Activated T-helper 1 cell treated with anti-CD3 and anti-CD28 coated beads, Interleukin-12 subunit alpha, Interleukin-12 subunit beta, Interleukin-2, Interleukin-4 antibody, amounts not matched to agents 30 ng/mL and 10 ng/mL and 1 ng/mL, durations not matched to agents 14 hours and 24 hours and 36 hours (primary cell): ENCODE measurements at regions not wholly inside any gene's neighbourhood (a gene's known extent, or its start where the extent isn't known, plus 50 kb on each side); places are given as distances from the start of the nearest gene placed in this dataset.

Experiments used
- DNase-seq: peaks from one replicate; pipeline ENCODE4 v3.0.0; 2021; ENCODE audit warnings: low spot score
- H3K27ac Mint-ChIP-seq: one replicate; pipeline ENCODE4 v1.8.0; 2021; ENCODE audit warnings: mild to moderate bottlenecking, mixed read lengths
- H3K27me3 Mint-ChIP-seq: one replicate; pipeline ENCODE4 v1.8.0; 2022; ENCODE audit warnings: mild to moderate bottlenecking, moderate library complexity, mixed read lengths; ENCODE audit not compliant: insufficient read depth
- H3K36me3 Mint-ChIP-seq: one replicate; pipeline ENCODE4 v1.8.0; 2021; ENCODE audit warnings: low read depth, mixed read lengths
- H3K4me1 Mint-ChIP-seq: one replicate; pipeline ENCODE4 v1.8.0; 2021; ENCODE audit warnings: low read depth, mixed read lengths
- H3K4me3 Mint-ChIP-seq: one replicate; pipeline ENCODE4 v1.8.0; 2021; ENCODE audit warnings: mild to moderate bottlenecking, moderate library complexity, mixed read lengths
- H3K9me3 Mint-ChIP-seq: one replicate; pipeline ENCODE4 v1.8.0; 2021; ENCODE audit warnings: mixed read lengths
- intact Hi-C: fragments of 100-400 bp; cut with micrococcal nuclease; formaldehyde crosslinking; loops from one replicate; pipeline ENCODE4 v1.15.1; 2024

DNA sequence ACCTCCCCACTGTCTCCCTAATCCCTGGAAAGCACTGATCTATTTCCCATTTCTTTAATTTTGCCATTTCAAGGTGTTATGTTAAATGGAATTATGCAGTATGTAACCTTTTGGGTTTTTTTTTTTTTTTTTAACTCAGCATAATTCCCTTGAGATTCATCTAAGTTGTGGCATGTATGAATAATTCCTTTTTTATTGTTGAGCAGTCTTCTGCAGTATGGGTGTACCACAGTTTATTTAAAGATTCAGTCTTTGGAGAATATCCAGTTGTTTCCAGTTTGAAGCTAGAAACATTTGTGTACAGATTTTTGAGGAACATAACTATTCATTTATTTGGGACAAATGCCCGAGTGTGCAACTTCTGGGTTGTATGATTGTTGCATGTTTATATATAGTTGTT, 162.2 kb upstream of the FAM78B start:
- Mint-ChIP-seq H3K36me3 (no peaks in the 10 kb centered on the region), H3K4me3 (no peak overlapping the region), H3K9me3 (no peaks in the 10 kb centered on the region), H3K27ac (no peak overlapping the region), H3K27me3 (no peaks in the 10 kb centered on the region), H3K4me1 (no peaks in the 10 kb centered on the region)
- intact Hi-C loops: no loop called here
- DNase-seq: no peak

DNA sequence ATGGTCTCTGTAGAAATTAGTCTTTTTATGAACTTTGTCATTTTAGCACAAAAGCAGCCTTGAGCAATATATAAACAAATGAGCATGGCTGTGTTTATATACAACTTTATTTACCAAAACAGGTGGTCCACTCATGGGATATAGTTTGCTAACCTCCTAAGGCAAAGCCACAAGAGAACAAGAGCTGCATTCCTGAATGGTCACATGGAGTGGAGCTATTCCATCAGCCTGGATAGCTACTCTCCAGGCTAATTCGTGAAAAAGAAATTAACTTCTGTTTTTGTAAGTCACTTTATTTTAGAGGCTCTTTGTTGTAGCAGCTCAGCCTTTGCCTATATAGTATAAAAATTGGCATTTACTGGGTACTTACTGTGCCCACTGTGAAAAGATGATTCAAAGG, 163.3 kb upstream of the FAM78B start:
- no peak overlapping the region for H3K4me3 Mint-ChIP-seq
- H3K4me1 Mint-ChIP-seq: no peaks in the 10 kb centered on the region
- H3K27ac Mint-ChIP-seq: no peak overlapping the region
- DNase-seq: no peak
- no peaks in the 10 kb centered on the region for H3K36me3 Mint-ChIP-seq
- H3K9me3 Mint-ChIP-seq: no peaks in the 10 kb centered on the region
- peaks cover 2% of the 10 kb centered on the region for H3K27me3 Mint-ChIP-seq
- intact Hi-C loops: no loop called here

DNA sequence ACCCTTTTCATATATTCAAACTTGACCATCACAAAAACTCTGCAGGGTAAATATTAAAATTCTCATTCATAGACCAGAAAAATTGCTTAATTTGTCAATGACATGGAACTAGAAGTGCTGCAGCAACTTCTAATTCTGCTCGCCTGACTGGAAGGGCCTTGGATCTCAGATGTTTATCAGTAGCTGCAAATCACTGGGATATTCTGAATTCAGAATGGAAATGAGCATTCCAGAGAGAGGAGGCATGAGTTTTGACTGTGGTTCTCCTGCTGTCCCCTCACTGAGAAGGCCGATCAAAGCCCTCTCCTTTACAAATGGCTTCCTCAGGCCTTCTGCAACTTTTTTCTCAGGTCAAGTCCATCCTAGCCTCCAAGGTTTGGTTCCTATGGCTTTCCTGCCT, 171.3 kb upstream of the FAM78B start:
- intact Hi-C loops: no loop called here
- H3K27me3 Mint-ChIP-seq: peaks cover 2% of the 10 kb centered on the region
- H3K9me3 Mint-ChIP-seq: no peaks in the 10 kb centered on the region
- H3K4me3 Mint-ChIP-seq: no peak overlapping the region
- no peaks in the 10 kb centered on the region for H3K4me1 Mint-ChIP-seq
- no peaks in the 10 kb centered on the region for H3K36me3 Mint-ChIP-seq
- no peak for DNase-seq
- H3K27ac Mint-ChIP-seq: no peak overlapping the region

DNA sequence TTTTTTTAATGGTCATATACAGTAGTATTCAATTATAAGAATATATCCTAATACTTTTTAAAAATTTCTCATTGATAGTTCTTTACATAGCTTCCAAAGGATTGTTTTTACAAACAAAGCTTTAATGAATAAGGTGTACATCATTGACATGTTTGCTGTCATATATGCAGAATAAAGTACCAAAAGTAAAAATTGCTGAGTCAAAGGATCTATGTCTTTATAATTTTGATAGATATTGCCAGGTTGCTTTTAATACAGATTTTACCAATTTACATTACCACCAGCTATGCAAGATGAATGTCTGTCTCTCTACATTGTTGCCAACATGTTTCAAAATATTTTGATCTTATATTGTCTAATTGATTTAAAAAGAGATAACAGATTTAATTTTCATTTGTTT, 173.9 kb upstream of the FAM78B start:
- H3K4me3 Mint-ChIP-seq: no peak overlapping the region
- H3K27me3 Mint-ChIP-seq: no peaks in the 10 kb centered on the region
- no peaks in the 10 kb centered on the region for H3K4me1 Mint-ChIP-seq
- intact Hi-C loops: no loop called here
- no peaks in the 10 kb centered on the region for H3K36me3 Mint-ChIP-seq
- H3K9me3 Mint-ChIP-seq: no peaks in the 10 kb centered on the region
- DNase-seq: no peak
- H3K27ac Mint-ChIP-seq: no peak overlapping the region

GRCh38 chr1:166343276-166343675, 176.5 kb upstream of the FAM78B start:
- H3K27ac Mint-ChIP-seq: no peak overlapping the region
- H3K36me3 Mint-ChIP-seq: no peaks in the 10 kb centered on the region
- H3K4me1 Mint-ChIP-seq: no peaks in the 10 kb centered on the region
- peaks cover 5% of the 10 kb centered on the region for H3K9me3 Mint-ChIP-seq
- peaks cover 1% of the 10 kb centered on the region for H3K27me3 Mint-ChIP-seq
- H3K4me3 Mint-ChIP-seq: no peak overlapping the region
- intact Hi-C loops: no loop called here
- DNase-seq: no peak

DNA sequence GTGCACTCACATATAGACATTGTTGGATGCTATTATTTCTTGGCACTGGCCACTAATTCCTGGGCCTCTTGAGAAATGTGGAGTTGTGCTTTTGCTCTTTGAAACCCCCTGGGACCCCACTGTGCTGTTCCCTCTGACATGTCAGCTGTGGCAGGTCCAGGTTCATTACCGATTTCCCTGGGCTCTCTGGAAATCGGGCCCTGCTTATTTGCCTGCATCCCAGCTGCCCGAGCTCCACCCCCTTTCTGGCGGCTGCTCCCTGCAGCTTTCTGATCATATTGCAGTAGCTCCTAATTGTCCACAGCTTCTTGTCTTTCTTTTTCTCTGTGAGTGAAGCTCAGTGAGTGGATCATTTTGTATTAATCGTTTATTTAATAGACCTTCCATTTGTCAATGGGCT, 183.7 kb upstream of the FAM78B start:
- DNase-seq: no peak
- Mint-ChIP-seq H3K9me3 (peaks cover 5% of the 10 kb centered on the region), H3K4me3 (no peak overlapping the region), H3K4me1 (no peaks in the 10 kb centered on the region), H3K27ac (no peak overlapping the region), H3K27me3 (peaks cover 1% of the 10 kb centered on the region), H3K36me3 (no peaks in the 10 kb centered on the region)
- intact Hi-C loops: no loop called here

DNA sequence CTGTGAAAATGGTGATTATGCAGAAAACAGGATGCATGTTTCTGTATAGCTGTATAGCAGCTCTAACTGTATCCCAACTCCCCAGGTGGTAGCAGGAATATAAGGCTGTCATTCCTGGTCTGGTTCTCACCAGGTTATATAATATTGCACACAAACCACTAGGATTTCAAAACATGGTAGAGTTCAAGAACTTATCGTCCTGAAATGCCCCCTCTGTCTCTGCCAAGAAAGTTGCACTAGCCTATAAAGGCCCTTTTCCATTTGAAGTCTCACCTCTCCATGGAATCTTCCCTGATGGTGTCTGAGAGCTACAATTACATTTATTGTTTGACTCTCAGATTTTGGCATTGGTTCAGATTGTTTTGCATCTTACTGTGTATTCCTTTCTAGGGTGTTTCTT, 184.9 kb upstream of the FAM78B start:
- intact Hi-C loops: no loop called here
- no peaks in the 10 kb centered on the region for H3K36me3 Mint-ChIP-seq
- H3K27ac Mint-ChIP-seq: no peak overlapping the region
- no peak for DNase-seq
- no peak overlapping the region for H3K4me3 Mint-ChIP-seq
- peaks cover 1% of the 10 kb centered on the region for H3K9me3 Mint-ChIP-seq
- H3K27me3 Mint-ChIP-seq: peaks cover 1% of the 10 kb centered on the region
- H3K4me1 Mint-ChIP-seq: no peaks in the 10 kb centered on the region

GRCh38 chr1:166353213-166353612, 186.4 kb upstream of the FAM78B start:
- H3K27me3 Mint-ChIP-seq: no peaks in the 10 kb centered on the region

GRCh38 chr1:166354406-166354805, 187.6 kb upstream of the FAM78B start:
- Mint-ChIP-seq H3K9me3 (no peaks in the 10 kb centered on the region), H3K36me3 (no peaks in the 10 kb centered on the region), H3K27ac (no peak overlapping the region), H3K4me3 (no peak overlapping the region), H3K4me1 (no peaks in the 10 kb centered on the region), H3K27me3 (no peaks in the 10 kb centered on the region)
- intact Hi-C loops: no loop called here
- no peak for DNase-seq

More at GRCh38 chr1:166353213-166353612, 186.4 kb upstream of the FAM78B start:
- H3K36me3 Mint-ChIP-seq: no peaks in the 10 kb centered on the region
- intact Hi-C loops: no loop called here
- no peaks in the 10 kb centered on the region for H3K4me1 Mint-ChIP-seq
- H3K4me3 Mint-ChIP-seq: no peak overlapping the region
- no peak for DNase-seq
- H3K27ac Mint-ChIP-seq: no peak overlapping the region
- H3K9me3 Mint-ChIP-seq: no peaks in the 10 kb centered on the region

DNA sequence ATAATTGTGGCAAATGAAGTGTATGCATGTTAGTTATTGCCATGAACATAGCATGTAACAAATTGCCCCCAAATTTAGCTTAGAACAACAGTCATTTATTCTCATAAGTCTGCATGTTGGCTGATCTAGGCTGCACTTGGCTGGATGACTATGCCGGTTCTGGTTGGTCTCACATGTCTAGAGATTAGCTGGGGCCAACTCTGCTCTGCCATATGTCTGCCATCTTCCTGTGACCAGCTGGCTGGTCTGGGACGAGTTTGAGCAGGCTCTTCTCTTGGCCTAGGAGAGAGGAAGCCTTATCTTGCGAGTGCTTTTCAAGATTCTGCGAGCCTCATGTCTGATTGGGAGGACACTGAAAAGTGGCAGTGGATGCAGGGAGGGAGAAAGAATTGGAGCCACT, 198.3 kb upstream of the FAM78B start:
- no peak overlapping the region for H3K27ac Mint-ChIP-seq
- no peaks in the 10 kb centered on the region for H3K4me1 Mint-ChIP-seq
- H3K4me3 Mint-ChIP-seq: no peak overlapping the region
- no peak for DNase-seq
- H3K9me3 Mint-ChIP-seq: no peaks in the 10 kb centered on the region
- no peaks in the 10 kb centered on the region for H3K36me3 Mint-ChIP-seq
- peaks cover 2% of the 10 kb centered on the region for H3K27me3 Mint-ChIP-seq
- intact Hi-C loops: no loop called here

DNA sequence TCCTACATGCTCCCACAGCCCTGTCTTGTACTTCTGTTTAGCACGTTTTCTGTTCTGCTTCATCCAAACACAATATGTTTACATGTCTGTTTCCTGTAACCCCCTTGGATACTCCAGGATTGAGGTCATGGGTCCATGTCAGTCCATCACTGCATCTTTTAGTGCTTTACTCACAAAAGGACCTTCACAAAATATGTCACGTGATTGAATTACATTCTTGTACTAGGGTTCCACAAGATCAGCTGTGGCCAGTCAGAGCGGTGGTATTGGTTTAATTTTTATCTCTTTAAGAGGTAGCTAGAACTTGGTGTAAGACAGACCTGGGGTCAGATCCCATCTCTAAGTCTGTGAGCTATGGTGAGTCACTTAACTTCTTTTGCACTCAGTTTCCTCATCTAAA, 201.2 kb upstream of the FAM78B start:
- H3K27ac Mint-ChIP-seq: no peak overlapping the region
- no peak overlapping the region for H3K4me3 Mint-ChIP-seq
- peaks cover 2% of the 10 kb centered on the region for H3K27me3 Mint-ChIP-seq
- intact Hi-C loops: no loop called here
- no peak for DNase-seq
- no peaks in the 10 kb centered on the region for H3K36me3 Mint-ChIP-seq
- H3K4me1 Mint-ChIP-seq: no peaks in the 10 kb centered on the region
- no peaks in the 10 kb centered on the region for H3K9me3 Mint-ChIP-seq

DNA sequence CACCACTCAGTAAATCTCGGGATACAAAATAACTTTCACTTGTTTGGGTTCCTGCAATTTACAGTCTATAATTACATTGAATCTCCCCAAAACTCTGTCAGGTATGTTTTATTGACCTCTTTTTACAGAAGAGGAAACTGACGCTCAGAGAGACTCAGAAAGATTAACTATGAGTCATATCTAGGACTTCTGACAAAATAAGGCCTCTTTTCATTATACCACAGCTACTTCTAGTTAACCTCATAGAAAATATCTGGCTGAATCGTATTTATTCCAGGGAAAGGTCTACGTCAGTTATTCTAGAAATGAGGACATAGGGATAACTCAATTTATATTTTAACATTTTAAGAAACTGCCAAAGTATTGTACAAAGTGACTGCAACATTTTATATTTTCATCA, 211.1 kb upstream of the FAM78B start:
- Mint-ChIP-seq H3K4me3 (no peak overlapping the region), H3K36me3 (no peaks in the 10 kb centered on the region), H3K27me3 (peaks cover 3% of the 10 kb centered on the region), H3K9me3 (no peaks in the 10 kb centered on the region), H3K4me1 (no peaks in the 10 kb centered on the region), H3K27ac (no peak overlapping the region)
- intact Hi-C loops: no loop called here
- no peak for DNase-seq

DNA sequence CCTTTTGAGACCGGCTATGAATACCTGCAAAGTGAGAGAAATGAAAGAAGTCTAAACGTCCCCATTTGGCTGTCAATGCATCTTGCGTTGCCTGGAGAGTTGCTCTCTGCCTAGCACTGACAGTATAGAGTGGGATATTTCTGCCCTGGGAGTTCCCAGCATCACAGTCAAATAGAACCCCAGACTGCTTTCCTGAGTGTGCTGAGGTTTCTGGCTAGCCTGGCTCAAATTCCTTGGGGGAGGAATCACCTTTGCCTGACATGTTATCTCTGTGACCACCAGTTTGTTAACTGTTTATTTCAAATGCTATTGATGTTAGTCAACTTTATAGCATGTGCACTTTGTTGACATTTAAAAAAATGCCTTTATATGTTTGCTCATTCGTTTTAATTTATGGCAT, 212.0 kb upstream of the FAM78B start:
- Mint-ChIP-seq H3K9me3 (no peaks in the 10 kb centered on the region), H3K4me3 (no peak overlapping the region), H3K27me3 (peaks cover 3% of the 10 kb centered on the region), H3K36me3 (no peaks in the 10 kb centered on the region), H3K27ac (no peak overlapping the region), H3K4me1 (no peaks in the 10 kb centered on the region)
- intact Hi-C loops: no loop called here
- DNase-seq: no peak

DNA sequence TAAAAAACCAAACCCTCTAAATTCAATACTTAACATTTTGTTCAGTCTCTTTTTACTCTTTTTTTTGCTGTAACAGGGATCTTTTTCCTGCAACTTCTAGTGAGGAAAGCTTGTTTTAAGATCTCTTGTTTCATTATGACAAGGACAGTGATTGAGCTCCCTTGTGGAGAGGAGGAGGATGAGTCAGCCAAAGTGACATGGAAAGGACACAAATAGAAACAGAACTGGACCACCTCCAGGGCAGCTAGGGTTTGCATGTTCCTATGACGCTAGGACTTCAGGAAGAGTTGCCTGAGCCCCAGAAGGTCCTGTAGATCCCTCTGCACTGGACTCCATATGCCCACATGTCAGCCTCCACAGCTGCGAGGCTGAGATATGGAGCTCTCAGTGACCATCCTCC, 212.6 kb upstream of the FAM78B start:
- no peak for DNase-seq
- Mint-ChIP-seq H3K9me3 (no peaks in the 10 kb centered on the region), H3K4me1 (no peaks in the 10 kb centered on the region), H3K27me3 (peaks cover 3% of the 10 kb centered on the region), H3K27ac (no peak overlapping the region), H3K4me3 (no peak overlapping the region), H3K36me3 (no peaks in the 10 kb centered on the region)
- intact Hi-C loops: no loop called here
